ENCODE measurements at regions not wholly inside any gene's neighbourhood (a gene's known extent, or its start where the extent isn't known, plus 50 kb on each side); places are given as distances from the start of the nearest gene placed in this dataset.
"Not testable (repeated sequence)": the region's sequence is repeated elsewhere in the genome, so short reads cannot be mapped to it uniquely, and the experiment has no call there.

GRCh38 chrX:5695971-5696370, 532.7 kb downstream of the NLGN4X start:
- no peak for DNase-seq (ENCODE audit: low read depth)

- DNase-seq (ENCODE audit: low read depth), result no peak
Measured at GRCh38 chrX:5683996-5684395, 544.7 kb downstream of the NLGN4X start.

GRCh38 chrX:5681159-5681558, 547.5 kb downstream of the NLGN4X start:
- DNase-seq (ENCODE audit: low read depth), result no peak

GRCh38 chrX:5674036-5674435, 554.6 kb downstream of the NLGN4X start:
- DNase-seq (ENCODE audit: low read depth), result no peak

GRCh38 chrX:5672099-5672498, 556.6 kb downstream of the NLGN4X start:
- no peak for DNase-seq (ENCODE audit: low read depth)

- not testable (repeated sequence) for DNase-seq (ENCODE audit: low read depth)
Measured at GRCh38 chrX:5666689-5667088, 562.0 kb downstream of the NLGN4X start.

- DNase-seq (ENCODE audit: low read depth), result no peak
Measured at GRCh38 chrX:5656544-5656943, 572.1 kb downstream of the NLGN4X start.

- DNase-seq (ENCODE audit: low read depth), result no peak
Measured at GRCh38 chrX:5650904-5651303, 577.8 kb downstream of the NLGN4X start.

GRCh38 chrX:5648941-5649568, 579.6 kb downstream of the NLGN4X start:
- DNase-seq (ENCODE audit: low read depth), result no peak

- no peak for DNase-seq (ENCODE audit: low read depth)
Measured at GRCh38 chrX:5646818-5647217, 581.8 kb downstream of the NLGN4X start.

GRCh38 chrX:5644776-5645175, 583.9 kb downstream of the NLGN4X start:
- DNase-seq (ENCODE audit: low read depth), result no peak

GRCh38 chrX:5640071-5640470, 588.6 kb downstream of the NLGN4X start:
- no peak for DNase-seq (ENCODE audit: low read depth)

- DNase-seq (ENCODE audit: low read depth), result no peak
Measured at GRCh38 chrX:5638572-5638971, 590.1 kb downstream of the NLGN4X start.

GRCh38 chrX:5632887-5633286, 595.8 kb downstream of the NLGN4X start:
- DNase-seq (ENCODE audit: low read depth), result no peak

- no peak for DNase-seq (ENCODE audit: low read depth)
Measured at GRCh38 chrX:5632061-5632614, 596.5 kb downstream of the NLGN4X start.

GRCh38 chrX:5617666-5618065, 611.0 kb downstream of the NLGN4X start:
- DNase-seq (ENCODE audit: low read depth), result no peak

GRCh38 chrX:5595570-5595969, 633.1 kb downstream of the NLGN4X start:
- DNase-seq (ENCODE audit: low read depth), result no peak

GRCh38 chrX:5586726-5587125, 641.9 kb downstream of the NLGN4X start:
- DNase-seq (ENCODE audit: low read depth), result no peak

- no peak for DNase-seq (ENCODE audit: low read depth)
Measured at GRCh38 chrX:5575407-5575806, 653.3 kb downstream of the NLGN4X start.

GRCh38 chrX:5568934-5569333, 659.7 kb downstream of the NLGN4X start:
- no peak for DNase-seq (ENCODE audit: low read depth)

GRCh38 chrX:5559386-5559785, 669.3 kb downstream of the NLGN4X start:
- DNase-seq (ENCODE audit: low read depth), result no peak

GRCh38 chrX:5549512-5549911, 679.2 kb downstream of the NLGN4X start:
- DNase-seq (ENCODE audit: low read depth), result no peak

GRCh38 chrX:5537098-5537497, 691.6 kb downstream of the NLGN4X start:
- DNase-seq (ENCODE audit: low read depth), result no peak

- DNase-seq (ENCODE audit: low read depth), result no peak
Measured at GRCh38 chrX:5536261-5536660, 692.4 kb downstream of the NLGN4X start.
